H1 (cell line): ENCODE measurements at regions not wholly inside any gene's neighbourhood (a gene's known extent, or its start where the extent isn't known, plus 50 kb on each side); places are given as distances from the start of the nearest gene placed in this dataset.

Experiments used
- CTCF ChIA-PET: fragments of 300-600 bp; sonication (Branson Sonifier 250); formaldehyde crosslinking; loops from one replicate; lab custom pipeline; 2021; ENCODE audit not compliant: partially characterized antibody; lab: Charles Lee
- POLR2A ChIA-PET: fragments of 300-600 bp; sonication (Branson Sonifier 250); formaldehyde crosslinking; loops from one replicate; lab custom pipeline; 2021; ENCODE audit warnings: inconsistent platforms; ENCODE audit not compliant: partially characterized antibody; lab: Charles Lee
- DNase-seq, 2 experiments: peaks; one replicate each; pipeline versions ENCODE4 v3.0.0 to v3.0.0-alpha.2; 2010 to 2022; ENCODE audit warnings: low spot score in 2 of 2, low read depth in 1 of 2, mixed read lengths in 1 of 2
- FAIRE-seq: peaks from 2 replicates; lab custom pipeline; 2011; peaks lifted over from hg19 to GRCh38; lab: Jason Lieb, UNC
- H2AFZ ChIP-seq: 2 replicates; pipeline ENCODE4 v1.8.1; 2012; ENCODE audit warnings: low read length, inconsistent platforms
- H2AK5ac ChIP-seq: 2 replicates; pipeline ENCODE4 v1.6.1; 2013; ENCODE audit warnings: low read depth, low read length
- H2BK120ac ChIP-seq: replicated peaks from 2 replicates; pipeline ENCODE3; 2013; ENCODE audit warnings: low read depth, low read length, inconsistent platforms
- H2BK12ac ChIP-seq: 2 replicates; pipeline ENCODE4 v1.6.1; 2013; ENCODE audit warnings: low read depth, low read length
- H2BK15ac ChIP-seq: 2 replicates; pipeline ENCODE4 v1.6.1; 2013; ENCODE audit warnings: low read length
- H2BK20ac ChIP-seq: 2 replicates; pipeline ENCODE4 v1.6.1; 2013; ENCODE audit warnings: low read length
- H2BK5ac ChIP-seq: 2 replicates; pipeline ENCODE4 v1.6.1; 2013; ENCODE audit warnings: low read depth, low read length
- H3K14ac ChIP-seq: 2 replicates; pipeline ENCODE4 v1.6.1; 2013; ENCODE audit warnings: inconsistent platforms; ENCODE audit not compliant: insufficient read length
- H3K18ac ChIP-seq: 2 replicates; pipeline ENCODE4 v1.6.1; 2013; ENCODE audit warnings: low read length; ENCODE audit errors: extremely low read depth
- H3K23ac ChIP-seq: 2 replicates; pipeline ENCODE4 v1.6.1; 2013; ENCODE audit warnings: inconsistent platforms; ENCODE audit not compliant: insufficient read length
- H3K23me2 ChIP-seq: 2 replicates; pipeline ENCODE4 v1.6.1; 2013; ENCODE audit warnings: low read depth, low read length
- H3K27ac ChIP-seq: 2 replicates; pipeline ENCODE4 v1.6.1; 2011; ENCODE audit warnings: low read depth, low read length, inconsistent platforms
- H3K27me3 ChIP-seq, 4 experiments: replicated peaks in 1 of 4; 1 replicate in 1 of 4; 2 replicates in 3 of 4; pipeline versions ENCODE4 v1.6.1 to v1.8.1; 2011 to 2013; ENCODE audit warnings: low read length in 3 of 4, mild to moderate bottlenecking in 3 of 4, inconsistent platforms in 2 of 4, mixed read lengths in 2 of 4, moderate library complexity in 1 of 4; ENCODE audit not compliant: control insufficient read depth in 3 of 4, insufficient read depth in 3 of 4; ENCODE audit errors: extremely low read depth in 1 of 4
- H3K36me3 ChIP-seq, 4 experiments: 2 replicates each; pipeline versions ENCODE4 v1.6.1 to v1.8.1; 2011 to 2013; ENCODE audit warnings: mild to moderate bottlenecking in 4 of 4, low read length in 3 of 4, moderate library complexity in 2 of 4, control low read depth in 1 of 4, inconsistent platforms in 1 of 4; ENCODE audit not compliant: insufficient read depth in 4 of 4, control insufficient read depth in 2 of 4
- H3K4ac ChIP-seq: replicated peaks from 2 replicates; pipeline ENCODE3; 2013; ENCODE audit warnings: low read length, low read depth, mixed read lengths, inconsistent platforms; ENCODE audit not compliant: insufficient read length
- H3K4me1 ChIP-seq, 4 experiments: replicated peaks in 1 of 4; 1 replicate in 1 of 4; 2 replicates in 3 of 4; pipeline versions ENCODE4 v1.6.1 to v1.8.1; 2011 to 2013; ENCODE audit warnings: low read length in 3 of 4, inconsistent platforms in 2 of 4, mixed read lengths in 1 of 4; ENCODE audit not compliant: insufficient read depth in 4 of 4, control insufficient read depth in 3 of 4
- H3K4me2 ChIP-seq, 2 experiments: 2 replicates each; pipeline versions ENCODE4 v1.6.1 to v1.8.1; 2011 to 2013; ENCODE audit warnings: low read depth in 2 of 2, low read length in 2 of 2, control low read depth in 1 of 2, inconsistent platforms in 1 of 2, mild to moderate bottlenecking in 1 of 2; ENCODE audit not compliant: insufficient read depth in 1 of 2
- H3K4me3 ChIP-seq, 4 experiments: fragments of 200-600, 300-600 bp in 1 of 4; sonication (generic), shearing (Covaris generic), sonication (Bioruptor Twin) in 1 of 4; 2 replicates each; pipeline versions ENCODE4 v1.5.1 to v1.8.1; 2011 to 2016; ENCODE audit warnings: low read length in 4 of 4, low read depth in 3 of 4, control low read depth in 2 of 4, inconsistent platforms in 2 of 4, mild to moderate bottlenecking in 2 of 4, mixed read lengths in 1 of 4, moderate library complexity in 1 of 4; ENCODE audit not compliant: insufficient read depth in 2 of 4; ENCODE audit errors: extremely low read depth in 1 of 4
- H3K56ac ChIP-seq: replicated peaks from 2 replicates; pipeline ENCODE3; 2013; ENCODE audit warnings: low read depth, mild to moderate bottlenecking, mixed read lengths, low read length, inconsistent platforms; ENCODE audit not compliant: insufficient read length
- H3K79me1 ChIP-seq: 2 replicates; pipeline ENCODE4 v1.6.1; 2013; ENCODE audit warnings: low read depth, low read length, control low read depth
- H3K79me2 ChIP-seq, 2 experiments: 2 replicates each; pipeline versions ENCODE4 v1.6.1 to v1.8.1; 2012 to 2013; ENCODE audit warnings: low read length in 2 of 2, mild to moderate bottlenecking in 2 of 2, inconsistent platforms in 1 of 2; ENCODE audit not compliant: insufficient read depth in 2 of 2, control insufficient read depth in 1 of 2
- H3K9ac ChIP-seq, 4 experiments: replicated peaks in 1 of 4; 1 replicate in 1 of 4; 2 replicates in 3 of 4; pipeline versions ENCODE4 v1.6.1 to v1.8.1; 2011 to 2013; ENCODE audit warnings: low read depth in 3 of 4, low read length in 3 of 4, control low read depth in 2 of 4, mild to moderate bottlenecking in 2 of 4, moderate library complexity in 2 of 4, inconsistent platforms in 1 of 4; ENCODE audit errors: extremely low read depth in 1 of 4
- H3K9me3 ChIP-seq, 2 experiments: 2 replicates each; pipeline versions ENCODE4 v1.6.1 to v1.8.1; 2012 to 2013; ENCODE audit warnings: mild to moderate bottlenecking in 2 of 2, moderate library complexity in 2 of 2, control low read depth in 1 of 2, inconsistent platforms in 1 of 2, low read depth in 1 of 2, low read length in 1 of 2, mixed read lengths in 1 of 2; ENCODE audit not compliant: insufficient read depth in 2 of 2
- H4K20me1 ChIP-seq, 2 experiments: replicated peaks in 1 of 2; 2 replicates each; pipeline versions ENCODE3 to v1.8.1; 2011 to 2013; ENCODE audit warnings: inconsistent platforms in 2 of 2, low read length in 2 of 2, mild to moderate bottlenecking in 1 of 2; ENCODE audit not compliant: insufficient read depth in 2 of 2, control insufficient read depth in 1 of 2
- H4K5ac ChIP-seq: 2 replicates; pipeline ENCODE4 v1.6.1; 2013; ENCODE audit warnings: low read length, low read depth, mixed read lengths, inconsistent platforms; ENCODE audit not compliant: insufficient read length
- H4K8ac ChIP-seq: 2 replicates; pipeline ENCODE4 v1.8.0; 2013; ENCODE audit warnings: mild to moderate bottlenecking, moderate library complexity, low read length, inconsistent platforms; ENCODE audit not compliant: insufficient read depth; ENCODE audit errors: extremely low read depth
- H4K91ac ChIP-seq: replicated peaks from 2 replicates; pipeline ENCODE3; 2013; ENCODE audit warnings: low read length, mixed read lengths, inconsistent platforms; ENCODE audit not compliant: insufficient read length
- HDAC2 ChIP-seq, 2 experiments: fragments of 300-600 bp in 1 of 2; sonication (generic) in 1 of 2; IDR thresholded peaks; 2 replicates each; pipeline ENCODE4 v1.6.1; 2011 to 2012; ENCODE audit warnings: low read depth in 2 of 2, low read length in 2 of 2, mild to moderate bottlenecking in 2 of 2, moderate library complexity in 2 of 2, borderline replicate concordance in 1 of 2, inconsistent platforms in 1 of 2
- KDM1A ChIP-seq: fragments of 200-600, 300-600 bp; sonication (generic); IDR thresholded peaks from 2 replicates; pipeline ENCODE4 v1.7.1; 2016; ENCODE audit warnings: mild to moderate bottlenecking, low read length, borderline replicate concordance
- SAP30 ChIP-seq: fragments of 300-600 bp; sonication (generic); IDR thresholded peaks from 2 replicates; pipeline ENCODE4 v1.7.1; 2012; ENCODE audit warnings: low read length, moderate library complexity, mild to moderate bottlenecking, inconsistent platforms; ENCODE audit not compliant: insufficient read depth, insufficient replicate concordance
- SIN3A ChIP-seq, 2 experiments: IDR thresholded peaks in 1 of 2; conservative IDR thresholded peaks in 1 of 2; 2 replicates each; pipeline ENCODE4 v1.6.1; 2011 to 2012; ENCODE audit warnings: low read length in 2 of 2, improper control_type of control experiment in 1 of 2, low read depth in 1 of 2, mild to moderate bottlenecking in 1 of 2
- SUZ12 ChIP-seq: fragments of 200-600 bp; sonication (generic); IDR thresholded peaks from 2 replicates; pipeline ENCODE4 v1.6.1; 2012; ENCODE audit warnings: mild to moderate bottlenecking, inconsistent platforms, low read length, moderate library complexity, mixed read lengths
- TAF7 ChIP-seq: optimal IDR thresholded peaks from 2 replicates; pipeline ENCODE3; 2011; ENCODE audit warnings: low read depth, mild to moderate bottlenecking, inconsistent platforms, low read length, moderate library complexity, borderline replicate concordance
- TCF12 ChIP-seq: IDR thresholded peaks from 2 replicates; pipeline ENCODE4 v1.6.1; 2011; ENCODE audit warnings: low read depth, mild to moderate bottlenecking, low read length
- YY1 ChIP-seq: IDR thresholded peaks from 2 replicates; pipeline ENCODE4 v1.6.1; 2011; ENCODE audit warnings: low read depth, mild to moderate bottlenecking, low read length
- WGBS, 2 experiments: shearing (Covaris generic) in 1 of 2; methylation state at CpG; one replicate each; pipeline versions ENCODE4 v1.1.6 to v1.1.7; 2013 to 2015; ENCODE audit warnings: low lambda C conversion rate in 2 of 2, mixed read lengths in 2 of 2, inconsistent platforms in 1 of 2, low coverage in 1 of 2, missing lambda C conversion rate in 1 of 2; ENCODE audit not compliant: insufficient replicate concordance in 2 of 2, insufficient coverage in 1 of 2, insufficient read length in 1 of 2; ENCODE audit errors: extremely low coverage in 1 of 2, missing lambda C conversion rate in 1 of 2; 5-methylcytosine and 5-hydroxymethylcytosine counted together
- TF ChIP-seq, protein P1 (sequence below): IDR thresholded peaks from 2 replicates; pipeline ENCODE4 v1.6.1; 2012; ENCODE audit warnings: inconsistent platforms
- TF ChIP-seq, protein P2 (sequence below): IDR thresholded peaks from 2 replicates; pipeline ENCODE4 v1.6.1; 2012; ENCODE audit warnings: inconsistent platforms
- TF ChIP-seq, protein P3 (sequence below): IDR thresholded peaks from 2 replicates; pipeline ENCODE4 v1.6.1; 2012; ENCODE audit warnings: low read length, inconsistent platforms

DNA sequence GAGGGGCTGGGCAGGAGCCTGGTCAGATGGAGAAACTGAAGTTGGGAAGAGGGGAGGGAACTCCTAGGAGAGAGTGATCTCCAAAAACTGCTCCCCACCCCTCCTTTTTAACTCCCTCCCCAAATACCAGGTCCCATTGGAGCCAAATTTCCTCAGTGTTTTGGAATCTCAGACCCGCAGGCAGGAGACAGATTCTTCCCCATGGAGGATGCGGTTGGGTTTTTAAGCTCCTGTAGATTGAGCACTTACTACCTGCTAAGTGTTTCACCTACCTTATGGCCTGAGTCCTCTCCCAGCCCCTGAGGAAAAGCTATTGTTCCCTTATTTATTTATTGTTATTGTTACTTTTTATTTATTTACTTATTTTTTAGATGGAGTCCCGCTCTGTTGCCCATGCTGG lies 73.2 kb downstream of the CEBPB start:
- Histone ChIP-seq H4K8ac (no peak overlapping the region), H2BK120ac (no peak overlapping the region), H3K36me3 (no peaks in the 10 kb centered on the region), H2AK5ac (no peak overlapping the region), H3K4me1 (peaks cover 4 to 9% (median 8%) of the 10 kb centered on the region in 4 experiments; a peak in 6 of 7 replicates), H3K4ac (no peak overlapping the region), H2BK5ac (no peak overlapping the region), H2BK12ac (no peak overlapping the region), H3K23ac (no peak overlapping the region), H3K14ac (no peak overlapping the region), H3K79me1 (no peaks in the 10 kb centered on the region), H3K79me2 (no peaks in the 10 kb centered on the region), H3K23me2 (0 out of 2 replicates have a peak, but pooled peaks cover 2% of the 10 kb centered on the region), H2AFZ (no peak overlapping the region), H2BK20ac (no peak overlapping the region), H3K4me2 (no peak overlapping the region), H4K20me1 (no peaks in the 10 kb centered on the region), H3K56ac (no peak overlapping the region), H4K5ac (no peak overlapping the region), H3K27ac (no peak overlapping the region), H4K91ac (no peak overlapping the region), H3K9me3 (no peaks in the 10 kb centered on the region), H3K4me3 (no peak overlapping the region), H2BK15ac (no peak overlapping the region), H3K9ac (no peak overlapping the region), H3K27me3 (no peaks in the 10 kb centered on the region), H3K18ac (no peak overlapping the region)
- FAIRE-seq: no peak
- no peak for DNase-seq
- ChIA-PET CTCF (interaction anchor here (1.1 to 5.0 kb wide), 3 partner anchors 13 to 78 kb away, joined by 4 to 45 read pairs (median 4); no protein-coding TSS in a partner anchor), POLR2A (no interaction called here)
- 90% methylated on average over 3 of the region's 3 CpGs; no CpG with 5 or more reads in 1 of the 2 experiments for WGBS, 2 experiments
- TF ChIP-seq YY1 (no peak), HDAC2 (IDR thresholded peaks at IDR 0.05; ENCODE audit: borderline replicate concordance in 1 of 2, low read depth in 2 of 2, low read length in 2 of 2) (no peak), SUZ12 (no peak), TCF12 (no peak), KDM1A (no peak), SAP30 (no peak), SIN3A (conservative IDR thresholded peaks at IDR 0.05 in 1 of 2, IDR thresholded peaks at IDR 0.05 in 1 of 2; ENCODE audit: low read depth in 1 of 2, low read length in 2 of 2) (no peak), TAF7 (no peak)
- TF ChIP-seq, protein P1, sequence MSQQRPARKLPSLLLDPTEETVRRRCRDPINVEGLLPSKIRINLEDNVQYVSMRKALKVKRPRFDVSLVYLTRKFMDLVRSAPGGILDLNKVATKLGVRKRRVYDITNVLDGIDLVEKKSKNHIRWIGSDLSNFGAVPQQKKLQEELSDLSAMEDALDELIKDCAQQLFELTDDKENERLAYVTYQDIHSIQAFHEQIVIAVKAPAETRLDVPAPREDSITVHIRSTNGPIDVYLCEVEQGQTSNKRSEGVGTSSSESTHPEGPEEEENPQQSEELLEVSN: no peak
- TF ChIP-seq, protein P2, sequence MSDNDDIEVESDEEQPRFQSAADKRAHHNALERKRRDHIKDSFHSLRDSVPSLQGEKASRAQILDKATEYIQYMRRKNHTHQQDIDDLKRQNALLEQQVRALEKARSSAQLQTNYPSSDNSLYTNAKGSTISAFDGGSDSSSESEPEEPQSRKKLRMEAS: no peak
- TF ChIP-seq, protein P3, sequence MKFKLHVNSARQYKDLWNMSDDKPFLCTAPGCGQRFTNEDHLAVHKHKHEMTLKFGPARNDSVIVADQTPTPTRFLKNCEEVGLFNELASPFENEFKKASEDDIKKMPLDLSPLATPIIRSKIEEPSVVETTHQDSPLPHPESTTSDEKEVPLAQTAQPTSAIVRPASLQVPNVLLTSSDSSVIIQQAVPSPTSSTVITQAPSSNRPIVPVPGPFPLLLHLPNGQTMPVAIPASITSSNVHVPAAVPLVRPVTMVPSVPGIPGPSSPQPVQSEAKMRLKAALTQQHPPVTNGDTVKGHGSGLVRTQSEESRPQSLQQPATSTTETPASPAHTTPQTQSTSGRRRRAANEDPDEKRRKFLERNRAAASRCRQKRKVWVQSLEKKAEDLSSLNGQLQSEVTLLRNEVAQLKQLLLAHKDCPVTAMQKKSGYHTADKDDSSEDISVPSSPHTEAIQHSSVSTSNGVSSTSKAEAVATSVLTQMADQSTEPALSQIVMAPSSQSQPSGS: no peak
